Thyroid gland (tissue), 4 donors: ENCODE measurements at regions not wholly inside any gene's neighbourhood (a gene's known extent, or its start where the extent isn't known, plus 50 kb on each side); places are given as distances from the start of the nearest gene placed in this dataset.
"Not testable (repeated sequence)": the region's sequence is repeated elsewhere in the genome, so short reads cannot be mapped to it uniquely, and the experiment has no call there.

ENCODE experiments used
- DNase-seq, 2 donors: peaks; one replicate each; pipeline ENCODE4 v3.0.0-alpha.2; 2019
- H3K27ac ChIP-seq, 3 donors: fragments of 200-600 bp; sonication (generic); 1 replicate in 2 of 3; 2 replicates in 1 of 3; pipeline ENCODE4 v1.5.1; 2016 to 2019; ENCODE audit warnings: mild to moderate bottlenecking in 1 of 3, moderate library complexity in 1 of 3
- H3K27me3 ChIP-seq: fragments of 200-600 bp; sonication (generic); one replicate; pipeline ENCODE4 v1.5.1; 2019
- H3K36me3 ChIP-seq, 2 donors: fragments of 200-600 bp; sonication (generic); one replicate each; pipeline ENCODE4 v1.5.1; 2016 to 2019
- H3K4me1 ChIP-seq, 2 donors: fragments of 200-600 bp; sonication (generic); one replicate each; pipeline ENCODE4 v1.5.1; 2017 to 2019
- H3K4me3 ChIP-seq, 3 donors: fragments of 200-600 bp; sonication (generic); replicated peaks in 1 of 3; 1 replicate in 2 of 3; 2 replicates in 1 of 3; pipeline ENCODE4 v1.5.1; 2016; ENCODE audit warnings: mild to moderate bottlenecking in 1 of 3
- H3K9me3 ChIP-seq: fragments of 200-600 bp; sonication (generic); one replicate; pipeline ENCODE4 v1.5.1; 2017
- POLR2A ChIP-seq, 2 donors: fragments of 450-650 bp; IDR thresholded peaks; one replicate each; pipeline ENCODE4 v1.6.1; 2017; ENCODE audit warnings: antibody characterized with exemption in 2 of 2, mild to moderate bottlenecking in 2 of 2, moderate library complexity in 1 of 2
- WGBS, 2 donors: methylation state at CpG; one replicate each; pipeline ENCODE4 v1.1.5; 2017; 5-methylcytosine and 5-hydroxymethylcytosine counted together
- intact Hi-C: fragments of 100-400 bp; cut with DNase I; formaldehyde crosslinking; loops from one replicate; pipeline ENCODE4 v1.15.1; 2023
- TF ChIP-seq, protein P1 (sequence below), 6 experiments: fragments of 200-600 bp in 3 of 6; fragments of 450-650 bp in 3 of 6; sonication (generic) in 3 of 6; IDR thresholded peaks; one replicate each; pipeline ENCODE4 v1.5.1; 2016 to 2019; ENCODE audit warnings: antibody characterized with exemption in 6 of 6, mild to moderate bottlenecking in 2 of 6, inconsistent platforms in 1 of 6, moderate library complexity in 1 of 6

DNA sequence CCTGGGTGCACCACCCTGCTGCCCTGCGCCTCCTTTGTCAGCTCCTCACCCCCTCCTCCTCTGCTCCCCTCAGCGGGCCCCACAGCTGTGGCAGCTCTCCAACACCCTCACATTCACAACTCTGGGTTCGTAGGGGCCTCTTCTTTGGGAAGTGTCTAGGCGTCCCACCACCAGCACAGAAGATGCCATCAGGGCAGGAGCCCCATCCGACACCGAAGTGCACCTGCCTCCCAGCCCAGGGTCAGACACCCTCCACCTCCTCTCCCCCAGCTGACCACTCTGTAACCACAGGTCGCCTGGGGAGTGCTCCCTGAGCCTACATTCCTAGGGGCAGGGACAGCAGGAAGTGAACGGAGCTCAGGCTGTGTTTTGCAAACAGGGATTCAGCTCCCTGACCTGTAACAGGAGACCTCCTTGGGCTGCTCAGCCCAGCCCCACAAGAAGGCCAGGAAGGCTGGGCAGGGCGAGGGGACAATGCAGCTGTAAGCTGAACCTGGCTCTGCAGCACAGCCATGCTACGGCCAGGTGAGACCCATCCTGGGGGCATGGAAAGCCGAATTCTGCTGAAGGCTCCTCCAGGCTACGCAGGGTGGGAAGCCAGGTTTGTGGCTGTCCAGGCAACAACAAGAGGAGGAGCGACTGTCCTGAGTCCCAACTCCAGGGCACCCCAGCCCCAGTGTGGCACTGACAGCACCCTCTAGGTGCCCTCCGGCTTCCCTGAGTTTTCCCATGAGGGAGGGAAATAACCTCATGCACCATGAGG, 269.0 kb downstream of the GOLGA6L6 start:
- Histone ChIP-seq H3K9me3 (no peaks in the 10 kb centered on the region), H3K27ac (no peak overlapping the region), H3K4me1 (no peaks in the 10 kb centered on the region), H3K4me3 (no peak overlapping the region), H3K27me3 (no peaks in the 10 kb centered on the region), H3K36me3 (no peaks in the 10 kb centered on the region)
- TF ChIP-seq POLR2A (IDR thresholded peaks at IDR 0.05), result no peak
- TF ChIP-seq, protein P1, sequence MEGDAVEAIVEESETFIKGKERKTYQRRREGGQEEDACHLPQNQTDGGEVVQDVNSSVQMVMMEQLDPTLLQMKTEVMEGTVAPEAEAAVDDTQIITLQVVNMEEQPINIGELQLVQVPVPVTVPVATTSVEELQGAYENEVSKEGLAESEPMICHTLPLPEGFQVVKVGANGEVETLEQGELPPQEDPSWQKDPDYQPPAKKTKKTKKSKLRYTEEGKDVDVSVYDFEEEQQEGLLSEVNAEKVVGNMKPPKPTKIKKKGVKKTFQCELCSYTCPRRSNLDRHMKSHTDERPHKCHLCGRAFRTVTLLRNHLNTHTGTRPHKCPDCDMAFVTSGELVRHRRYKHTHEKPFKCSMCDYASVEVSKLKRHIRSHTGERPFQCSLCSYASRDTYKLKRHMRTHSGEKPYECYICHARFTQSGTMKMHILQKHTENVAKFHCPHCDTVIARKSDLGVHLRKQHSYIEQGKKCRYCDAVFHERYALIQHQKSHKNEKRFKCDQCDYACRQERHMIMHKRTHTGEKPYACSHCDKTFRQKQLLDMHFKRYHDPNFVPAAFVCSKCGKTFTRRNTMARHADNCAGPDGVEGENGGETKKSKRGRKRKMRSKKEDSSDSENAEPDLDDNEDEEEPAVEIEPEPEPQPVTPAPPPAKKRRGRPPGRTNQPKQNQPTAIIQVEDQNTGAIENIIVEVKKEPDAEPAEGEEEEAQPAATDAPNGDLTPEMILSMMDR (IDR thresholded peaks at IDR 0.05), result no peak
- DNase-seq, result no peak
- WGBS, 2 donors, result 65 to 76% methylated on average over 14 of the region's 14 CpGs
- intact Hi-C loops, result no loop called here

DNA sequence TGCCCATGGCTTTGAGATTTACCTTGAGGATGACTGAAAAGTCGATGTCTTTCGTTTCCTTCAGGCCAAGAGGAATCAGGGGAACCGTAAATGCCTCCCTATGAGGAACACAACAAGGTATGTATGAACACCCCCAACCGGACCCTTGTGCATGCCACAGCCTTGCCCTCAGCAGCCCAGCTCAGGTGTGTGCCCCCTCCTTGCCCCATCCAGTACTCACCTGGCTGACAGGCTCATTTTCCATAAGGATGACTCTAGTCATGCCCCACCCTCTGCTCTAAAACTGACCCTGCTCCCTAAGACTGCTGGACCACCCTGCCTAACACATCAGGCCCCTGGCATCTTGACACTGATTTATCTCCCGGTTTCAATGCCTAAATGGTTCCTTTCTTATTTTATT, 270.0 kb downstream of the GOLGA6L6 start:
- no peak for TF ChIP-seq POLR2A (IDR thresholded peaks at IDR 0.05)
- TF ChIP-seq, protein P1 (IDR thresholded peaks at IDR 0.05), result no peak
- Histone ChIP-seq H3K36me3 (no peaks in the 10 kb centered on the region), H3K4me1 (no peaks in the 10 kb centered on the region), H3K9me3 (no peaks in the 10 kb centered on the region), H3K27ac (no peak overlapping the region), H3K27me3 (no peaks in the 10 kb centered on the region), H3K4me3 (no peak overlapping the region)
- intact Hi-C loops, result no loop called here
- WGBS, 2 donors, result 58 to 69% methylated on average over 5 of the region's 5 CpGs
- no peak for DNase-seq

DNA sequence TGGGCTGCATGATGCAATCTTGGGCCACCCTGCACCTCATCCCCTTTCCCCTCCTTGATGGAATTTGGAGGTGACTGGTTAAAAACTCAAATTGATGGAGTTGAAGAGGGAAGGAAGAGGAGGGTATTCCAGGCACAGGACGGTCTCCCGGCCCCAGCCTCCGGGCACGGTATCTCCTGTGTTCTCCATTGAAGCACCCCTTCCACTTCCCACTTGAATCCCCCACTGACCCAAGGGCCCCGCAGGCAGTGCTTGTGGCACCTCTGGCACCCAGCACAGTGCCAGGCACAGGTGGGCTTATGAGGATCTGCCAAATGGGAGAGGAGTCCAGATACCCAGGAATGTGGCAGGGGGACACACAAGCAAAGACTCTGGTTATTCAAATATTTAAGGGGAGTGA, 271.6 kb downstream of the GOLGA6L6 start:
- WGBS, 2 donors, result 80 to 90% methylated on average over 5 of the region's 5 CpGs
- H3K4me1 ChIP-seq, H3K27me3 ChIP-seq, H3K27ac ChIP-seq, H3K9me3 ChIP-seq, DNase-seq, intact Hi-C loops, H3K4me3 ChIP-seq, H3K36me3 ChIP-seq: not testable (repeated sequence)

DNA sequence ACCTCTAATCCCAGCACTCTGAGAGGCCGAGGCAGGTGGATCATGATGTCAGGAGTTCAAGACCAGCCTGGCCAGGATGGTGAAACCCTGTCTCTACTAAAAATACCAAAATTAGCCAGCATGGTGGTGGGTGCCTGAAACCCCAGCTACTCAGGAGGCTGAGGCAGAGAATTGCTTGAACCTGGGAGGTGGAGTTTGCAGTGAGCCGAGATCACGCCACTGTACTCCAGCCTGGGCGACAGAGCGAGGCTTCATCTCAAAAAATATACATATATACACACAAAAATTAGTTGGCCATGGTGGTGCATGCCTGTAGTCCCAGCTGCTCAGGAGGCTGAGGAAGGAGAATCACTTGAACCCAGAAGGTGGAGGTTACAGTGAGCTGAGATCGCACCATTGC, 273.6 kb downstream of the GOLGA6L6 start:
- H3K36me3 ChIP-seq, intact Hi-C loops, H3K4me3 ChIP-seq, H3K9me3 ChIP-seq, H3K4me1 ChIP-seq, DNase-seq, H3K27me3 ChIP-seq, H3K27ac ChIP-seq: not testable (repeated sequence)
- 87% methylated on average over 6 of the region's 6 CpGs for WGBS, 2 donors

DNA sequence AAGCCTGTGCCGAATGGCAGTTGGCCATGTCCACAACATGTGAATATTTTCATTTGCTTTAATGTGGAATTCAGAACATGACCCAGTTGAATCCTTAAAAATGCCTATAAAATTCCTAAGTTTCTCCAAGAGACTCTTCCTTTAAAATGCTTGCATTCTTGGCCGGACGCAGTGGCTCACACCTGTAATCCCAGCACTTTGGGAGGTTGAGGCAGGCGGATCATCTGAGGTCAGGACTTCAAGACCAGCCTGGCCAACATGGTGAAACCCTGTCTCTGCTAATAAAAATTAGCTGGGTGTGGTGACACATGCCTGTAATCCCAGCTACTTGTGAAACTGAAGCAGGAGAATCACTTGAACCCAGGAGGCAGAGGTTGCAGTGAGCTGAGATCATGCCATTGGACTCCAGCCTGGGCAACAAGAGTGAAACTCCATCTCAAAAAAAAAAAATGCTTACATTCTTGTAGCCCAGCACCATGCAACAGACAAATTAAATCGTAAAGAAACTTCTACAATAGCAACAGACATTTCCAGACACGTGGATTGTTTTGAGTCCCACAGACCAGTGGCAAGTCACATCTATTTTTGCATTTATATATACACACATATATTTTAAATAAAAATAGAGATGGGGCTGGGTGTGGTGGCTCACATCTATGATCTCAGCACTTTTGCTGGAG, 274.4 kb downstream of the GOLGA6L6 start:
- 65 to 72% methylated on average over 6 of the region's 6 CpGs for whole genome bisulfite sequencing, 2 donors
- H3K36me3 ChIP-seq, H3K27me3 ChIP-seq, intact Hi-C loops, H3K4me1 ChIP-seq, H3K27ac ChIP-seq, DNase-seq, H3K9me3 ChIP-seq, H3K4me3 ChIP-seq: not testable (repeated sequence)

DNA sequence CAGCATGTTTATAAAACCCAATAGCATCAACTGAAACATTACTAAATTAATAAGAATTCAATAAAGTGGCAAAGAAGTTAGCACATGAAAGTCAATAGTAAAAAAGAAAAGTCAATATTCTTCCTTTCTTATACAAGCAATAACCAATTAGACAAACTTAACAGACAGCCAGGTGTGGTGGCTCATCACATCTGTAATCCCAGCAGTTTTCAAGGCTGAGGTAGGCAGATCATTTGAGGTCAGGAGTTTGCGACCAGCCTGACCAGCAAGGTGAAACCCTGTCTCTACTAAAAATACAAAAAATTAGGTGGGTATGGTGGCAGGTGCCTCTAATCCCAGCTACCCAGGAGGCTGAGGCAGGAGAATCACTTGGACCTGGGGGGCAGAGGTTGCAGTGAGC, 275.9 kb downstream of the GOLGA6L6 start:
- WGBS, 2 donors, result 80% methylated on average over 1 of the region's 1 CpG
- H3K27me3 ChIP-seq, H3K36me3 ChIP-seq, intact Hi-C loops, DNase-seq, H3K9me3 ChIP-seq, H3K4me1 ChIP-seq, H3K27ac ChIP-seq, H3K4me3 ChIP-seq: not testable (repeated sequence)

DNA sequence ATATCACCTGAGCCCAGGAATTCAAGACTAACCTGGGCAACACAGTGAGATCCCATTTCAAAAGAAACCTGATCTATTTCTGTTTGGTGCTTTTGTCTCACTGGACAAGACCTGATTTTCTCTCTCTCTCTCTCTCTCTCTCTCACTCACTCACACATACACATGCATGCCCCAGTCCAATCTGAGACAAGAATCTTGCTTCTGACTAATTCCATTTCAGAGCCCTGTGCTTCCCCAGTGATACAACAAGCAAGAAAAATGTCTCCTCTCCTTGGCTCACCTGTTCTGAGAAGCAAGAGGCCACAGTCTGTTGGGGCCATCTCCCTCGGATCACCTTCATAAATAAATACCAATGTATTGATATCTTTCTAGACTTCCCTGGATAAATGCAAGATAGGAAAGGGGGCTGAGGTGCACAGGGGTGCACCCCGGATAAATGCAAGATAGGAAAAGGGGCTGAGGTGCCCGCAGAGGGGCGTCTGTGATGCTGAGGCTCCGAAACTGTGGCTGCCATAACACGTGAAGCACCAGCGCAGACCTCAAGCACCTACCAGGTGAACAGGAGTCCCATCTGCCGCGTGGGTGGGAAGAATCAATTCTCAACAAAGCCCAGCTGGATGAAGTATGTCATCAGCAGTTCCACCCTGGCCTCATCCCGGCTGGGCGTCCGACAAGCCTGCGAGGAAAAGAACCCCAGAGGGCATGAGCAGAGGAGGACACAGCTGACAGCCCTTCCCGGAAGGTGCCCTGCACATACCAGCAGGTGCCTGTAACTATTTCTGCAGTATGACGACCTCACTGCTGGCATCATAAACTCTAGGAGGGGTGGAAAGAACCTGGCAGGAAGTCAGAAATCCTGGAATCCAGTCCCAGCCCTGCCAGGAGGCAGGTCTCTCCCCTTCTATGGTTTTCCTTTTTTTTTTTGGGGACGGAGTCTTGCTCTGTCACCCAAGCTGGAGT, 280.0 kb downstream of the GOLGA6L6 start:
- H3K36me3 ChIP-seq, intact Hi-C loops: not testable (repeated sequence)

DNA sequence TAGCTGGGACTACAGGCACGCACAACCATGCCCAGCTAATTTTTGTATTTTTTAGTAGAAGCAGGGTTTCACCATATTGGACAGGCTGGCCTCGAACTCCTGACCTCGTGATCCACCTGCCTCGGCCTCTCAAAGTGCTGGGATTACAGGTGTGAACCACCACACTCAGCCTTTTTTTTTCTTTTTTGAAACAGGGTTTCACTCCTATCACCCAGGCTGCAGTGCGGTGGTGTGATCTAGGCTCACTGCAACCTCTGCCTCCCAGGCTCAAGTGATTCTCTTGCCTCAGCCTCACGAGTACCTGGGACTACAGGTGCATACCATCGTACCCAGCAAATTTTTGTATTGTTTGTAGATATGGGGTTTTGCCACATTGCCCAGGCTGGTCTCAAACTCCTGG, 280.9 kb downstream of the GOLGA6L6 start:
- H3K4me3 ChIP-seq, DNase-seq, H3K27ac ChIP-seq, intact Hi-C loops, H3K27me3 ChIP-seq, H3K4me1 ChIP-seq, H3K9me3 ChIP-seq, H3K36me3 ChIP-seq: not testable (repeated sequence)
- WGBS, 2 donors, result 75% methylated on average over 7 of the region's 7 CpGs

More for the DNA sequence above, 280.0 kb downstream of the GOLGA6L6 start:
- not testable (repeated sequence) for H3K4me3 ChIP-seq, H3K27ac ChIP-seq, H3K27me3 ChIP-seq, H3K9me3 ChIP-seq, H3K4me1 ChIP-seq
- peak in 1 of 2 donors; percentile 17 for DNase-seq
- WGBS, 2 donors, result 68 to 80% methylated on average over 12 to 16 of the region's 16 CpGs

DNA sequence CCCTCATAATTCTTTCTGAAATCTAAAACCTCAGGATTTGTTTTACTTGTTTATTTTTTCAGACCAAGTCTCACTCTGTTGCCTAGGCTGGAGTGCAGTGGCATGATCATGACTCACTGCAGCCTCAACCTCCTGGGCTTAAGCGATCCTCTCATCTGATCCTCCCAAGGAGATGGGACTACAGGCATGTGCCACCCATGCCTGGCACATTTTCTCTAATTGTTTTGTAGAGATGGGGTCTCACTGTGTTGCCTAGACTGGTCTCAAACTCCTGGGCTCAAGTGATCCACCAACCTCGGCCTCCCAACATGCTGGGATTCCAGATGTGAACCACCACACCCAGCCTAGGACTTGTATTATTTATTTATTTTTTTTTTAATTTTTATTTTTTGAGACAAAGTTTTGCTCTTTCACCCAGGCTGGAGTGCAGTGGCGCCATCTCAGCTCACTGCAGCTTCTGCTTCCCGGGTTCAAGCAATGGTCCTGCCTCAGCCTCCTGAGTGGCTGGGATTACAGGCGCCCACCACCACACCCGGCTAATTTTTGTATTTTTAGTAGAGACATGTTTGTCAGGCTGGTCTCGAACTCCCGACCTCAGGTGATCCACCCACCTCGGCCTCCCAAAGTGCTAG, 281.9 kb downstream of the GOLGA6L6 start:
- H3K27me3 ChIP-seq, intact Hi-C loops, H3K27ac ChIP-seq, DNase-seq, H3K4me3 ChIP-seq, H3K9me3 ChIP-seq, H3K4me1 ChIP-seq, H3K36me3 ChIP-seq: not testable (repeated sequence)
- 78 to 87% methylated on average over 9 of the region's 9 CpGs for WGBS, 2 donors

DNA sequence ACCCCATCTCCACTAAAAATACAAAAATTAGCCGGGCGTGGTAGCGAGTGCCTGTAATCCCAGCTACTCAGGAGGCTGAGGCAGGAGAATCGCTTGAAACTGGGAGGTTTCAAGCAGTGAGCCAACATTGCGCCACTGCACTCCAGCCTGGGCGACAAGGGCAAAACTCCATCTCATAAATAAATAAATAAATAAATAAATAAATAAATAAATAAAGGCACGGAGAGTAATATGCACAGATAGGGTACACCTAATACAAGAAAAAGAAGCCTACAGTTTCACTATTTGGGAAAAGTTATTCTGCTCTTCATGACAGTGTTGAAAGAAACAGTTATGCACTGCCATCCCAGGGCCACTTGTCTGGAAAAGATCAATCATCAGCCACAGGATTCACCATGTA, 285.2 kb downstream of the GOLGA6L6 start:
- 83 to 93% methylated on average over 7 of the region's 7 CpGs for WGBS, 2 donors
- H3K36me3 ChIP-seq, H3K4me1 ChIP-seq: not testable (repeated sequence)

More for the DNA sequence above, 285.2 kb downstream of the GOLGA6L6 start:
- H3K27ac ChIP-seq, DNase-seq, H3K4me3 ChIP-seq, H3K27me3 ChIP-seq, intact Hi-C loops, H3K9me3 ChIP-seq: not testable (repeated sequence)
